ENCODE measurements at regions not wholly inside any gene's neighbourhood (a gene's known extent, or its start where the extent isn't known, plus 50 kb on each side); places are given as distances from the start of the nearest gene placed in this dataset.
"Not testable (repeated sequence)": the region's sequence is repeated elsewhere in the genome, so short reads cannot be mapped to it uniquely, and the experiment has no call there.

DNA sequence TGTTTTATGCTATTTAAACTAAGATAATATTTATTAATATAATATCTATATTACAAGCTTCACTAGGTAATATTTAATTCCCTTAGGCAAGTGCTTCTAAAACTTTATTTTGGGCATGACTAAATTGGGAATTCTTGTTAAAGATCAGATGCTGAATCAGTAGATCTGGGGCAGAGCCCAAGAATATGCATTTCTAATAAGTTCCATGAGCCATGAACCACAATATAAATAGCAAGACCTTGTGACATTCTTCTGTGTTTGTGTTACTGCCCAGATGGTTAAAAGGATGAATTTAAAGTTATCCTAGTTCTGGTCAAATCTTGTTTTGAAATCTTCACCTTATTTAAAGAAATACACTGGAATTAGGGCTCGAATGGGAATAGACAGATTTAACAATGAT lies 258.4 kb upstream of the CACNA2D1 start:
- DNase-seq (ENCODE audit: low spot score) = no peak

DNA sequence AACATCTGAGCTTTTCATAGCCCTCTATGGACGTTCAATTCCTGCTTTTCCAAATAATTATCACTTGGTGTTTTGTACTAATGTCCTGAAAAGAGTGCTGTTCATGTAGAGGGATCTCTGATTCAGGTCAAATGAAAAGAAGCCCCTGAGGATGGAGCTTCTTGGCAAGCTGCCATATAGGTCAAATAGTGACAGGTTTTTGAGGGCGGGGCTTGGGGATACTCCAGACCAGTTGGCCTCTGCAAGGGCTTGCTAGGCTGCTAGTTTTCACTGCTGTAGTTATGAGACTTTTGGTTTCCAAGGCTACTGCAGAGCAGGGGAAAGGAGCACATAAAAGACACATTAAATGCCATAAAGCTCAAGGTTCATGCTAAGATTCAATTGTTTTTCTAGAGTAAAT lies 257.2 kb upstream of the CACNA2D1 start:
- DNase-seq (ENCODE audit: low spot score) = peak; percentile 14

DNA sequence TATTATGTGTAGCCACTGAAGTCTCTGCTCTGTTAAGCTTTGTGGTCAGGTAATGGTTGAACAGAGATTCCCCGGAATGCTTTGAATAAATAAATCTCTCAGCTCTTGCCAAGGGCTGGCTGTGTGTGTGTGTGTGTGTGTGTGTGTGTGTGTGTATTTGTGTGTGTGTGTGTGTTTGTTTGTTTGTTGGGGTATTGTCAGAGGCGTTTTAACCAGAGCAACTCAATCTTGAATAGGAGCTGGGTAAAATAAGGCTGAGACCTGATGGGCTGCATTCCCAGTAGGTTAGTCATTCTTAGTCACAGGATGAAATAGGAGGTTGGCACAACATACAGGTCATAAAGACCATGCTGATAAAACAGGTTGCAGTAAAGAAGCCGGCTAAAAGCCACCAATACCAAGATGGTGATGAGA lies 256.2 kb upstream of the CACNA2D1 start:
- no peak for DNase-seq (ENCODE audit: low spot score)

DNA sequence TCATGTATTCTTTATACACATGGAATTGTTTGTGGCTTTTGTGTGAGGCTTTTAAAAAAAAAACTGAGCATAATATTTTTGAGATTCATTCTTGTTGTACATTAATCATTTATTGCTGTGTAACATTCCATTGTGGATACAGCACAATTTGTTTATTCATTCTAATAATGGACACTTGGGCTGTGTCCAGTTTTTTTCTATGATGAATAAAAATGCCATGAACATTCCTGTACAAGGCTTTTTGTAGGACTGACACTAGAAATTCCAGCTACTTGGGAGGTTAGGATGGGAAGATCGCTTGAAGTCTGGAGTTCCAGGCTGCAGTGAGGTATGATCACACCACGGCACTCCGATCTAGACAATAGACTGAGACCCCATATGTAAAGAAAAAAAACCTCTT lies 254.3 kb upstream of the CACNA2D1 start:
- no peak for DNase-seq (ENCODE audit: low spot score)

DNA sequence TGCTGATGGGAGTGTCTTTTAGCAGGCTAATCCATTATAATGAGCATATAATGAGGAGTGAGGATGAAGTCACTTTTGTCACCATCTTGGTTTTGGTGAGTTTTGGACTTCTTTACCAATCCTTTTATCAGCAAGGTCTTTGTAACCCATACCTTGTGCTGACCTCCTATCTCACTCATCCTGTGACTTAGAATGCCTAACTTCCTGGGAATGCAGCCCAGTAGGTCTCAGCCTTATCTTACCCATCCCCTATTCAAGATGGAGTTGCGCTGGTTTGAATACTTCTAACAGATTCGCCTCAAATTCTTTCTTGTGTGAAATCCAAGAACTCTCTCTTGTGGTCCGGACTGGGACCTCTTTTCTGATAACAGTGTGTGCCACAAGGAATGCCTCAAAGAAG lies 253.1 kb upstream of the CACNA2D1 start:
- no peak for DNase-seq (ENCODE audit: low spot score)

DNA sequence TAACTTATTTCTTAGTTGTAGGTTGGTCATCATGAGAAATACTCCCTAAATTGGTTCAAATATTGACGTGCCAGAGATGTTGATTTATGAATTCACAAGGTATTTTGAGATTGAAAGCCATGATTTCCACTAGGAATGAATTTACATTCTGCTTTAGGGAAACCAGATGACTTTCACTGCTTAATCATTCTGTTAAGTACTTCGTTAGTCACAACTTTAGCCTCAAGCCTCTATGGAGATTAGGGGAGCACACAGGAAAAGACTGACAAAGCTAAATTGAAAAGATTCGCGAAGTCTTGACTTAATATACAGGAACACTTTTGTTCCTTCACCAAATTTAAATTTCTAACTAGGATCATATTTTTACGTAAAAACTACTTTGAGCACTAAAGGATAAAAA lies 250.4 kb upstream of the CACNA2D1 start:
- no peak for DNase-seq (ENCODE audit: low spot score)

DNA sequence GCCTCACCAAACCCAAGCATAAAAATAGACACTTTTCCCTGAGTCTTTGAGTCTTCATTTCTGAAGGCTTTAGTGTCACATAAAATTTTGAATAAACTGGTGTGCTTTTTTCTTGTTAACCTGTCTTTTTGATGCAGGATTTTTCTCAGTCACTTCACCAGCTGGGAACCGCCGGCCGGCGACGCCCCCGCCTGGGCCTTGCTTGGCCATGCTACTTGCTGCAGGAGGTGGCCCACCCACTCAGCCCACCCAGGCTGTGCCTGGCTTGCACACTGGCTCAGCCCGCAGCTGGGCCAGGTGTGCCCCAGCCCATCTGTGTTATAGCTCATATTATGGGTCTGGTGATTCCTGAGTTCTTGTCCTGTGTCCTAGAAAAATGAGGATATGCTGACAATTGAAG lies 247.4 kb upstream of the CACNA2D1 start:
- DNase-seq (ENCODE audit: low spot score) = no peak

DNA sequence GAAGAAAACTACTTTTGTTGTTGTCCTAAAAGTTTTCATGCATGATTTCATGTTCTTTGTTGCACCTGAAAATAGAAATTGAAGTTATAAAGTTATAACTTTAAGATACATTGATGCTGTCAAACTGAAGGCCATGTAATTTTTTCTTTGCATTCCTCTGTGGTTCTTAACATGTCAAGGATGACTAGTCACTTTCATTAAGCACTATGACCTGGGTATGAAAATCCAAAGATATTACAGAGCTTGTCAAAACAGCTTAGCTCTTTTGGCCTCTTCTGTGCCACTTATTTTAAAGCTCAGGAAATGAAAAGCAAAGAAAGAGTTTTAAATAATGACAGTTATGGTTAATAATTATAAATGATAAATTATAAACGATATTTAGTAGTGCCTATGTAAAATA lies 241.6 kb upstream of the CACNA2D1 start:
- DNase-seq (ENCODE audit: low spot score) = no peak

DNA sequence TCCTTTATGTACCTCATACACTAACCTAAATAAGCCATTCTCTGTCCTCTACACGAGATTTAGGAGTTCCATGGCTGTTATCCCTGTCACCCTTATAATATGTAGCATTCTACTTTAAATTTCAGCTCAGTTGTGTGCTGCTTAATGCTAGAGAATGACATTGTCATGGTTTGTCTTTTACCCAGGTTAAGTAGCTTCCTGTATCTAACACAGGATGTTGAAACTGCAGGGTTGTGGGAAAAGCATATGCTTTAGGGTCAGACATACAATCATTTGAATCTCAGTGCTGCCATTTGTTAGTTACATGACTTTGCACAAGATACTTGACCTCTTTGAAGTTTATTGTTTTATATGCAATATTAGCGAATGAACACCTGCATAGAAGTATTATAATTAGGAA lies 235.1 kb upstream of the CACNA2D1 start:
- DNase-seq (ENCODE audit: low spot score) = peak; percentile 16

DNA sequence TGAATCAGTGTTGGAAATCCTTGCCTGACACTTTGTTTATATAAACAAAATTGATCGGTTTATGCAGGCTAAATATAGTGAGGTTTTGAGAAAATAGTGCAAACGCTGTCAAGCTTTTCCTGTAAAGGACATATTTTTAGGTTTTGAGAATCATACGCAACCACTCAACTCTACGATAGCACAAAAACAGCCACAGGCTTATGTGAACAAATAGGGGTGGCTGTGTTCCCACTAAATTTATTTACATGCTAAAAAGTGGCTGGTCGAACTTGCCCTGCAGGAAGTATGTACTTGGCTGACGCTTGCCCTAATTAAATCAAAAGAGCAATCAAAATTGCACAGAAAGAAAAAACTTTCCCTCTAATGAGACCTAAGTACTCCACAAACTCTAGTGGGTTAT lies 234.7 kb upstream of the CACNA2D1 start:
- no peak for DNase-seq (ENCODE audit: low spot score)

DNA sequence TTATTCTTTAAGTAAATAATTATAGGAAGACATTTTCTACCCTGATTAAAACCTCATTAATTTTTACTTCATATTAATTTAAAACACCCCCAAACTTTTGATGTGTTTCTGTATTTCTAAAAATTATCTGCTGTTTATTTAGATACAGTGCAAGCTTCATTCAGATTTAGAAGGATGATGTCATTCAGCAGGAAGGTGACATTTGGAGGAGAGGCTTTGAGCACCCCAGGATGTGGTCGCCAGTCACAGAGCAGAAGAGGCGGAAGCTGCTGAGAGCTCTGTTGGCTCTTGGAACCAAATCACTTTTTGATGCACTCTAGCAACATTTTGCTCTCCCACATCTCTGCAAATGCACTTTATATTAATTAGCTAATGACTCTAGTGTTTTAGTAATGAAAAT lies 233.9 kb upstream of the CACNA2D1 start:
- DNase-seq (ENCODE audit: low spot score) = peak; percentile 46

DNA sequence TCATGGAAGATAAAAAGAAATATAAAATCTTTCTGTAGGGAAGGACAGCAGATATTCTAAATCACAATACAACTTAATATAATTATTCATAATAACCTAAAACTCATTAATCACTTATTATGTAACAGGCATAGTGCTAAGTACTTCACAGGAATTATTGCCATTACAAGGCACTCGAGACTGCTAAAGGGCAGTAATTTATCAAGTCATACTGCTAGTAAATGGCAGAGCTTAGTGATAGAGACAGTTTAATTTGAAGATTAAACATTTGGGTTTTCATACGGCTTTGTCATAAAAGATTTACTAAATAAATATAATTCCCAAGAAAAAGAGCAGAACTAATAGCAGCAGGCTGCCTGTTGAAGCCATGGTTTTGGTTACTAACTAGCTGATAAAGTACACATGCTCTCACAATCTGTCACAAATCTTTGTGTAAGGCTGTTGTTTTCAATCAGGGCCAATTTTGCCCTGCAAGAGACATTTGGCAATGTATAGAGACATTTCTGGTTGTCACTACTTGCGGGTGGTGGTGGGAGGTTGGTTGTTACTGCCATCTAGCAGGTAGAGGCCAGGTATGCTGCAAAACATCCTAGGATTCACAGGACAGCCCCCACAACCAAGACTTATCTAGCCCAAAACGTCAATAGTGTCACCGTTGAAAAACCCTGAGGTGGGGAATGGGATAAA lies 233.3 kb upstream of the CACNA2D1 start:
- peak; percentile 9 for DNase-seq (ENCODE audit: low spot score)

DNA sequence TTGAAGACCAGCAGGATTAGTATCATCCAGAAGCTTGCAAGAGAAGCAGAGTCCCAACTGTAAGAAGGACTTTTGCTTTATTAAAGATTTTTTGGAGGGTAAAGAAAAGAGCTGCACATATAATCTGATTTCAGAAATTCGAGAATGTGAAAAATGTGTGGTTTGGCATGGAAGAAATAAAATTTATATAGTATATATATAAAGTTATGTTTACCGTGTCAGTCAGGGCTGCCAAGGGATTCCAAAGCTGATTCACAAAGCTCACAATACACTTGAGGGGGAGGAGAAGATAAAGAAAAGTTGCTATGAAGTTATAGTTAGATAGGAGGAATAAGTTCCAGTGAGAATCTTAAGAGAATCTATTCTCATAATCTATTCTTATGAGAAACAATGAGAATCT lies 231.8 kb upstream of the CACNA2D1 start:
- DNase-seq (ENCODE audit: low spot score) = no peak

DNA sequence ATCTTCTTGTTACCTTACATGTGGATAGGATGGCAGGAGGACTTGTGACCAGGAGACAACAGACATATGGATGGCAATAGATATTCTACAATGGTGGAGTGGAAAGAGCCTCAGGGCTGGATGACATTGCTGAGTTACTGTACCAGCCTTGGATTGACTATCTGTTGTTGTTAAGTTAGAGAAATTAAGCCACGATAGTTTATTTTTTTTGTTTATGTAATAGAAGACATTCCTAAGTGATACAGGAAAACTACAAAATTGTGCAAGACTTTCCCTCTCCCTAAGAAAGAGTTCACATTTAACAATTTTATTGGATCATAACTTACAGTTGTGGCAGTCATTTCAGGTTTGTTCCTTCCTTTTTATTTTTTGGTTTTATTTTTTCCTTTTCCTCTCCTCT lies 230.7 kb upstream of the CACNA2D1 start:
- no peak for DNase-seq (ENCODE audit: low spot score)

DNA sequence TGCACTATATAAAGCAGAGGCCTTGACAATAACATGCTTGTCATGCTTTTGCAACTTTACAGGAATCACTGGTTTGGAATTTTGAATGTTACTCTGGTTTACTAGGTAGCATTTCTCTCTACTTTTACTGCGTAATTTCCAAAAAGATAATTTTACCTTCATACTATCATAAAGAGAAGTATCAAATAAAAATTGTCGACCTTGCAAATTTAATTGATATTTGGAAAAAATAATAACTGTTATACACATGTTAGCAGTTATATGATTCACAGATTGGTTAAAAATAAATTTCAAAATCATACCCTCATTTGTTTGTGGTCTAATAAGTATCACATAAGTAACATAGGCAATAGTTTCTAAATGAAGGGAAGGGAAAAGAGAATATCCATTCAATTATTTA lies 228.5 kb upstream of the CACNA2D1 start:
- DNase-seq (ENCODE audit: low spot score) = no peak

DNA sequence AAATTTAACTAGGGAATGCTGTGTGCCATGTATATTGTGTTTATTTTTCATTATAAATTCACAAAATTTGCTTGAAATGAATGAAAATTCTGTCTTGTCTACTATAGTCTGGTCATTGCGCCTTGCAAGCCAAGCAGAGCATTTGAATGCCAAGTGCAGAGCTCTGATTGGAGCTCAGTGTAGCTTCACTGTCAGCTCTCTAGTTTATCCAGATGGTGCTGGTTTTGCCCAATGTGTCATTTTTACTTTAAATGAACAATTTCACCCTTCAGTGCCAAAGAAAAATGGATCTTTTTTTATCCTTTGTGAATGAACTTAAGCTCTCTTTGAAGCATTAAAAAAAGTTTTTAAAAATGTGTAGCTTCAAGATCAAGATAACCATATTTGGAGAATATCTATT lies 225.6 kb upstream of the CACNA2D1 start:
- no peak for DNase-seq (ENCODE audit: low spot score)

DNA sequence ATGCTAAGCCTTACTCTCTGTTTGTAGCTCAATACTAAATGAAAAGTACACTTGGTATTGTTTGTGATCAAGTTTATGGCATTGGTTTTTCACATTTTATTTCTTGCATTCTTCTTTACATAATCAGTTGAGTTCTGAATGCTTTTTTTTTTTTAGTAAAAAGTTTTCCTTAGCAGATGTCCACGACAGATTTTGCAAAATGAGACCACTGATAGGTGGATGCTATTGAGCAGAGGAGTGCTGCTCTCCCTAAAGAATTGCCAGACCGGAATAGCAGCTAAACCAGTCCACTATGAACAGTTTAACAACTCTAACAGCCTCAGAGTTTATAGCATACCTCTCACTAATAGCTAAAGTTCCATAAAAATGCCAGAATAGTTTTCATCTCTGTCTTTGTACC lies 225.1 kb upstream of the CACNA2D1 start:
- no peak for DNase-seq (ENCODE audit: low spot score)

DNA sequence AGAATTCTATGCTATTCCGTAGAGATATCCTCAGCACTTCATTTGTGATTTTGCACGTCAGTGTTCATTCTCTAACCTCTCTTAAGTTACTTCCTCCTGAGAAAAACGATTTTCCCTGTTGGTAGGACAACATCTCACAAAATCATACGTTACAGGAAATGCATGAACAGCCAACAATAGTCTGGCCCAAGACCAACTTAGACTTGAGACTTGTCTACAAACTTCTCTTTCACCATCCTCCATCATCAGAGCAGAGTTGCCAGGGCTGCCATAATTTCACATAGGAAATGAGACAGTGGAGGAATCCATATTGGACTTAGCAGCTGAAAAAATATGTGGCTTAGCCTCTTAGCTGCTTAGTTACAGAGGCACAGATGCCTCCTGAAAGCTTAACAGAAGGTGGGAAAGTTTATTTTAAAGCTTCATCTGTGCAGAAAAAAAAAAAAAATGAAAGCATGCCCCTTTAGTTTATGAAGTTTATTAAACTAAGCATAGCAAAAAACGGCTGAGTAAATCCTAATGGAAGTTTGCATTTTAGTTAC lies 222.5 kb upstream of the CACNA2D1 start:
- no peak for DNase-seq (ENCODE audit: low spot score)

DNA sequence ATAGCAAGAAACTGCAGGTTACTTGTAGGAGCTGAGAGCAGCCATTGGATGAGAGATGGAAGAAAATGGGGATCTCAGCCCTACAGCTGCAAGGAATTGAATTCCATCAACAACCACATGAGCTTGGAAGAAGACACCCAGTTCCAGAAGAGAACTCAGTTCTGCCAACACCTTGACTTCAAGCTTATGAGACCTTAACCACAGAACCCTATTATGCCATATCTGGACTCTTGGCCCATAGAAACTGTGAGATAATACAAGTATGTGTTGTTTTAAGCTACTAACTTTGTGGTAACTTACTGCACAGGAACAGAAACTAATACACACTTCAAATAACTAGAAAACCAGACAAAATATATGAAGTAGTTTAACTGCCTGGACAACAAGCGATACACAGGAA lies 212.4 kb upstream of the CACNA2D1 start:
- no peak for DNase-seq (ENCODE audit: low spot score)

DNA sequence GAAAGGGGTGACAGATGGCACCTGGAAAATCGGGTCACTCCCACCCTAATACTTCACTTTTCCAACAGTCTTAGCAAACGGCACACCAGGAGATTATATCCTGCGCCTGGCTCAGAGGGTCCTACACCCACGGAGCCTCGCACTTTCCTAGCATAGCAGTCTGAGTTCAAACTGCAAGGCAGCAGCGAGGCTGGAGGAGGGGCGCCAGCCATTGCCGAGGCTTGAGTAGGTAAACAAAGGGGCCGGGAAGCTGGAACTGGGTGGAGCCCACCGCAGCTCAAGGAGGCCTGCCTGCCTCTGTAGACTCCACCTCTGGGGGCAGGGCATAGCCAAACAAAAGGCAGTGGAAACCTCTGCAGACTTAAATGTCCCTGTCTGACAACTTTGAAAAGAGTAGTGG lies 206.5 kb upstream of the CACNA2D1 start:
- not testable (repeated sequence) for DNase-seq (ENCODE audit: low spot score)

DNA sequence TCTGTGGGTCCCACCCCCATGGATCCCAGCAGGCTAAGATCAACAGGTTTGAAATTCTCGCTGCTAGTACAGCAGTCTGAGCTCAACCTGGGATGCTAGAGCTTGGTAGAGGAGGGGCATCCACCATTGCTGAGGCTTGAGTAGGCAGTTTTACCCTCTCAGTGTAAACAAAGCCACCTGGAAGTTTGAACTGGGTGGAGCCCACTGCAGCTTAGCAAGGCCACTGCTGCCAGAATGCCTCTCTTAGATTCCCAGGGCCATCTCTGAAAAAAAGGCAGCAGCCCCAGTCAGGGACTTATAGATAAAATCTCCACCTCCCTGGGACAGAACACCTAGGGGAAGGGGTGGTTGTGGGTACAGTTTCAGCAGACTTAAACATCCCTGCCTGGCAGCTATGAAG lies 190.0 kb upstream of the CACNA2D1 start:
- DNase-seq (ENCODE audit: low spot score) = no peak

DNA sequence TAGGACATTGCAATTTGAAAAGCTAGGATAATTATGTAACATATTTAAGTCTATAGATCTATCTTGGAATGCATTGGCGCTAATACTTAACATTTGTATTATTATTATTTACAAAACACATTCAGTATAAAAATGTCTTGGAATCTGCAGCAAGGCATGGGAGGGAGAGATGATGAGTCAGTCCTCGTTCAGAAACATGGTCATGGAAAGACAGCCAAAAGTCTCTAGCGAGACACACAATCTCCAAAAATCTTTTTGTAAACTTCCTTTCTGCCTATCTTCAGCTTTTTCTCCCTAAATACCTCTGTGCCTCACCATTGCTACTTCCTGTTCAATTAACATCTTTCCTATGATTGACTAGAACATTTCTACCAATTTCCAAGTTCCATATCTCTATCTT lies 188.4 kb upstream of the CACNA2D1 start:
- DNase-seq (ENCODE audit: low spot score) = no peak

DNA sequence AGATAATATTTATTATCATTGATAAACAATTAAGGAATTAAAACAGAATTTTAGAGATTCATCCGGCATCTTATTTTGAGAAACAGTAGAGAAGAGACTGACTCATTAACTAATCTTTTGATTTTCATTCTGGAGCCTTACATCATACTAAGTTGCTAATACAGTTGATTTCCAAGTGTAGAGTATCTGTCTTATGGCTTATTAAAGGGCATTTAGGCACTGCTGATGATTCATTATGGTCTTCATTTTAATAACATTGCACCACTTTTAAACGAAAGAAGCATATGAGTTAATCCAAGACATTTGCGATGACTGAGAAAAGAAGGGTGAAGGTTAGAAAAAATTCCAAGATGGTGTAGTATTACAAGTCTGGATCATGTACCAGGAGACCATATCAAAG lies 186.0 kb upstream of the CACNA2D1 start:
- DNase-seq (ENCODE audit: low spot score) = no peak

DNA sequence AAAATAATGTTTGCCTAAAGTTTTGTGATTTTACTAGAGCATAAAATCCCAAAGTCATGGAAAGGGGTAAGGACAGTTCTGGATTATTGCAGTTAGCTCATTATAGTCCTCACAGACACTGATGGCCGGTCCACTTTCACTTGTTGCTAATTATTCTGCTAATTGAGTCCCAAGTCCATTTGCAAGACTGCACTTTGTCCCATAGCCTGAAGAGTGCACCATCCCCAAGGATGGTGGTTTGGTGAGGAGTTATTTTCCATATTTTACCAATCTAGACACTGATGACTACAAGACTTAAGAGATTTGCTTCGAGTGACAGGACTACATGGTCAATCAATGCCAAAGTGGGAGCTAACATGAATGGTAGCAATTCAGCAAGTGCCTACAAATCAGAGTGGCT lies 181.8 kb upstream of the CACNA2D1 start:
- DNase-seq (ENCODE audit: low spot score) = no peak

DNA sequence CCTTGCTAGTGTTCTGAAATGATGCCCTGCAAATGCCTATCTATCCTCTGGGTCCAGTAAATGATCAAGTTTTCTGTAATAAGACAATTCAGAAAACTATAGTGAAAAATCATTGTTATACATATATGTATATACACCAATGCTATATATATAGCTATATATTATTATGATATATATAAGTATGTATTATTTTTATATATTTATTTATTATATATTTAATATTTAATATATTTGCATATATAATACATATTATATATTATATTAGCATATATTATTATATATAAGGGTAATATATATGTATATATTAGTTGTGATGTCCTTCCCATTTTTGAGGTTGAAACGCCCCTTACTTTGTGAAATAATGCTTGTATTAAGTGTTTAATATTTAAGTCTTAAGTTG lies 181.4 kb upstream of the CACNA2D1 start:
- DNase-seq (ENCODE audit: low spot score) = no peak

All from NAMALWA (cell line).